GM21723 (cell line): ENCODE measurements at regions not wholly inside any gene's neighbourhood (a gene's known extent, or its start where the extent isn't known, plus 50 kb on each side); places are given as distances from the start of the nearest gene placed in this dataset.
"Not testable (repeated sequence)": the region's sequence is repeated elsewhere in the genome, so short reads cannot be mapped to it uniquely, and the experiment has no call there.

Source experiments
- ATAC-seq: cut with Tn5 transposase; IDR thresholded peaks from one replicate; pipeline ENCODE4 v1.9.1; 2021; ENCODE audit warnings: mild to moderate bottlenecking, moderate library complexity; ENCODE audit not compliant: unreplicated experiment

GRCh38 chr17:70687421-70687820, 518.1 kb downstream of the KCNJ2 start:
- no peak for ATAC-seq

GRCh38 chr17:70691150-70691549, 521.8 kb downstream of the KCNJ2 start:
- ATAC-seq = no peak

DNA sequence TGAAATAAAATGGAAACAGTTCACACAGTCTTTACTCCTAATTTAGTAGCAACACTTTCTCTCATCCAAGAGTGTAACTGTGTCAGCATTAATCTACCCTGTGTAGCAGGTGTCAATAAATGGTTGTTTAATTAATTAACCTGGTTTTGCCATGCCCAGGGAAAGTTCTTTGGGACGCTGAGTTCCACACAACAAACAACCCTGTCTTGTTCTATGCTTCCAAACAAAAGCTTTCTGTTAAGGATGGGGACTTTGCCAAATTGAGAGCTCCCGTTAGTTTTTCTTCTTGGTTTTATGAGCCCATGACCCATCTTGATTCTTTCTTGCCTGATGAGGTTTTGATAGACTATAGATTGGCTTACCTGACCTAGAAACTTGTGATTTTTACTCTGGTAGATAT, 530.1 kb downstream of the KCNJ2 start:
- no peak for ATAC-seq

DNA sequence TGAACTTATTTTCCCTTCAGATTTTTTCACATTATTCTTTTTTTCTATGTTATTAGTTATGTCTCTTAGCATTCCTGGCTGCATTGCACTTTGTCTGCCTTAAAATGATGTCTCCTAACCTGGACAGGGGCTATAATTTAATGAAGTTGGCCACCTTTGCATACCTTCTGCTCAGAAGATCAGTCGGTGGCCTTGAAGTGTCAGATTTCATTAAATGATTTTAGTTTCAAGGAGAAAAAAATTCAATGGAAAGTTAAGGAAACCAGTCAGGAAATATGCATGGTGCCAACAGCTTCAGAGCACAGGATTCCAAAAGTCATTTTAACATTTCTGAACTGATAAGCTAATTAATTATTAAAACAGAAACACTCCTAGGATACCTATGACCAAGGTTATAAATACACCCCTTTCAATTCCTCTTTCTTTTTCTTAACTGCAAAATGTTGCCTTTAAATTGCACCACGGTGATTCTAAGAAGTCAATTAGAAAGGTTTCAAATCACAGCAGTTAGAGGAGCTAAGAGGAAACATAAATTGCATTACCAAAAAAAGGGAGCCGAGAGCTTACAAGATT, 533.4 kb downstream of the KCNJ2 start:
- no peak for ATAC-seq

DNA sequence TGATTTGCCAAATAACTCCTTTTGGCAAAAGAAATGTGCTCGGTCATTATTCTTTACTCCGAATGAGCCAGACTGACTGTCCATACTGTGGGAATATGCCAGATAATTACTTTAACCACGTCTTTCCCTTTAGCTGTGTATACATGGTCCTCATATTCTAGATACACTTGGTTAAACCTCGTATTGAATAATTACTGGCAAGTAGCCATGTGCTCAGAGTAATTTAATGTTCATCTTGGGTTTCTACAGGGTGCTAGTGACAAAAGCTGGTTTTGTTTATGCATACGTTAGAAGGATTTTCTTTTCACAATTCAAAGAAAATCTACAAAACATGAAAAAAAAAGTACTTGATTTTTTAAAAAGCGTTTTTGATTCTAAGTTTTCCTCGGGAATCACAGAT, 540.3 kb downstream of the KCNJ2 start:
- no peak for ATAC-seq

DNA sequence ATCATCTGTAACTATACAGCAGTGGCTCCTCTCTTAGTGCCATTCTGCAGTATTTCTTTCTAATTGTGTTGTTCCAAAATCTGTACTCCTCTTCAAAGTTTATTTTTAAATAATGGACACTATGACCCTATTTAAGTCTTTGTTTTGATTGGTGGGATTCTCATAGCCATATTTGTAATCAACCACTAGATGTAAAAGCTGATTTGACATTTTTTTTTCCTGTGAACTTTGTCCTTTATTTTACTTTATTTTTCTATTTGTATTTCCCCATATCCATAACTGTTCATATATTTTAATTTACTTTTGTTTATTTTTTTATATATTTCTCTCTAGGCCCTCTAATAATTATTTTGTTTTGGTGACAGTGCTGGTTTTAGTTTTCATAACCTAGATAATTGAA, 544.4 kb downstream of the KCNJ2 start:
- ATAC-seq = no peak

GRCh38 chr17:70716551-70716950, 547.2 kb downstream of the KCNJ2 start:
- ATAC-seq = no peak

DNA sequence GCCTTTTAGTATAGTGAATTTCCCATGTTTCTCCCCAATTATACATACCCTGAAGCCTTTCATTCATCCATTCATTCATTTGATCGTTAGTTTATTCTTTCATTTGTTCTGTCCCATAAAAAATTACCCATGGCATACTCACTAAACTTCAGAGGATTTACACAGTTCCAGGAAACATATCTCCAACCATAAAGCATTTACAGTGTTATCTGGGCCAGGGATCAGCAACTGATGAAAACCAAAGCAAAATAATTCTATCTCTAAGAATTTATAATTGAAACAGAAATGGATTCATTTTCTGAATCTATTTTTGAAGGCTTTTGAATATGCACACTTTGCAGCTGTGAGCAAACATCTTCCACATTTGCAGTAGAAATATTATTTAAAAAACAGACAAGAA, 547.7 kb downstream of the KCNJ2 start:
- no peak for ATAC-seq

DNA sequence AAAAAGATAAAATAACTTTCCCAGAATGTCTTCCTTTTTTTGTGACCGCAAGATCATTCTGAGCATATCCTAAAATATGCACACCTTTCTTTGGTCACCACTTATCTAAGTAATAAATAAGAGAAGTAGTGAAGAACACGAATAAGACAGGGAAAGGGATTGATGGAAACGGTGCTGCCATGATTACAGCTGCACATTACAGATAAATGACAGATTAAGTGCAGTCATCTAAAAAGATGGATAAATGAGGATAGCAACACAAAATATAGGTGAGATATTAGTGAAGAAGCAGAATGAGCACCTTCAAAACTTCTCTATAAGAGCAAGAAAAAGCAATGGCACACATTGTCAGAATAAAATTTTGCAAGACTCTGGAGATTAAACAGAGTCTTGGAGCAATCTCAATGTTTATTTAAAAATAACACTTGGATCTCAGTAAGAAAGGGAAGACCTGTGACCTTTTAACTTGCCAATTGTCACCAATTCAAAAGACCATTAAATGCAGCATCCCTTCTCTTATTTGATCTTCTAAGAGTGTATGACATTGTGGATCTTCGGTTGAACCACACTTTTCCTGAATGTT, 567.1 kb downstream of the KCNJ2 start:
- no peak for ATAC-seq

- ATAC-seq = no peak
These were observed 569.7 kb downstream of the KCNJ2 start for GRCh38 chr17:70739065-70739464.

GRCh38 chr17:70746574-70746973, 577.2 kb downstream of the KCNJ2 start:
- ATAC-seq = not testable (repeated sequence)

GRCh38 chr17:70750983-70751382, 581.7 kb downstream of the KCNJ2 start:
- ATAC-seq = no peak

DNA sequence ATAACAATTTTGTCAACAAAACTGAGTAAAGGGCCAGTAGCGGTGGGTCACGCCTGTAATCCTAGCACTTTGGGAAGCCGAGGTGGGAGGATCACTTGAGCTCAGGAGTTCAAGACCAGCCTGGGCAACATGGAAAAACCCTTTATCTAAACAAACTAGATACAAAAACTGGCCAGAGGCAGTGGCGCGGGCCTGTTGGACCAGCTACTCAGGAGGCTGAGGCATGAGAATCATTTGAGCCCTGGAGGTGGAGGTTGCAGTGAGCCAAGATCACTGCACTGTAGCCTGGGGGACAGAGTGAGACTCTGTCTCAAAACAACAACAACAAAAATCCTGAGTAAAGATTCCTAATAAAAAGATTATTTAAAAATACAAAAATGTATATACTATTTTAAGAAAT, 583.1 kb downstream of the KCNJ2 start:
- not testable (repeated sequence) for ATAC-seq

GRCh38 chr17:70752966-70753467, 583.7 kb downstream of the KCNJ2 start:
- no peak for ATAC-seq

GRCh38 chr17:70763018-70763417, 593.7 kb downstream of the KCNJ2 start:
- ATAC-seq = no peak

- ATAC-seq = no peak
These were observed 597.9 kb downstream of the KCNJ2 start for GRCh38 chr17:70767102-70767701.

- no peak for ATAC-seq
These were observed 600.6 kb downstream of the KCNJ2 start for GRCh38 chr17:70769956-70770355.

DNA sequence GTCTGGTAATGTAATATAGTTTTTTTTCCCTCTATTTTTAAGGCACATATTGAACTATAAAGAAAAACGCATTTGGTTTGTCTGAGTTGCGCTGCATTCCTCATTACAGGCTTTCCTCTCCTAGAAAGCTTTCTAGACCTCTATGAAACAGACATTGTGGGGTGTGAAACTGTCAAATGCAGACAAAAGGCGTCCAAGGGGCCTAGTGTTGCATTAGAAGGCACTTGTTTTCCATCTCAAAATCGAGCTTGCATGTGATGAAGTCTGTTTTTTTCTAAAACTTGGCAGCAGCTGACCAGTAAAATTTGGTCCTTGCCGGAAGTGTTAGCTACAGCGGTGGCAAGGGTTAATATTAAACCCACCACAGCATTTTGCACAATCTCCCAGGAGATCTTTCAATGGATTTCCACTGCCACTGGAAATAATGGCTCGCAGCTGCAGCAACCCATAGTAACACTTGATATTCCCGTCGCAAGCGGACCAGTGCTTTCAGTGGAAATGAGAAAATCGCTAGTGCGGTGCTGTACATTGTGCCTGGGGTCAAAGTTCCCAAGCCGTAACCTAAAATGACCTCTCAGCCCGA, 602.6 kb downstream of the KCNJ2 start:
- ATAC-seq = no peak

- no peak for ATAC-seq
These were observed 603.4 kb downstream of the KCNJ2 start for GRCh38 chr17:70772761-70773160.

GRCh38 chr17:70773258-70773657, 603.9 kb downstream of the KCNJ2 start:
- ATAC-seq = no peak

GRCh38 chr17:70774339-70775117, 605.2 kb downstream of the KCNJ2 start:
- ATAC-seq = no peak
